ENCODE measurements at regions not wholly inside any gene's neighbourhood (a gene's known extent, or its start where the extent isn't known, plus 50 kb on each side); places are given as distances from the start of the nearest gene placed in this dataset.

- Histone ChIP-seq H3K4me3 (no peak overlapping the region), H3K27ac (no peak overlapping the region), H3K9me3 (no peaks in the 10 kb centered on the region), H3K27me3 (no peaks in the 10 kb centered on the region), H3K4me1 (no peaks in the 10 kb centered on the region), H3K36me3 (no peaks in the 10 kb centered on the region)
- TF ChIP-seq CTCF (IDR thresholded peaks at IDR 0.05), result no peak
- no peak for DNase-seq (ENCODE audit: low spot score)
These were observed 2215.5 kb downstream of the MAT2B start for GRCh38 chr5:165720901-165721300.

DNA sequence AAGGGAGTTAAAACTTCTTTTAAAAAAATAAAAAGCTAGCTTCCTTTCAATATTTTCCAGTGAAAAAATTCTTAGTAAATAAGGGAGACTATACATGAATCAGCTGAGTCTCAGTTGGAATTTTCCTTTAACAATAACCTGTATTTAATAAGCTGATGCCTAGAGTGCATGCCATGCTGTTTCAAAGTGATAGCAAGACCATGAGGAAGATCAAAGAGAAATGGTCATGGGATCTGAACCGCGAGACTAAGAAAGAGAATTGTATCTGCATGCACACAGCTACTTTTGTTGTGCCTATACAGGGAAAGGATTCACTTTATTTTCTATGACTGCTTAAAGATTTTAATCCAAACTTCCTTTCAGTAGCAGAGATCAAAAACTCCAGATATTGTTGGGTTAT is 2217.0 kb downstream of the MAT2B start:
- no peak for DNase-seq (ENCODE audit: low spot score)
- Histone ChIP-seq H3K4me3 (no peak overlapping the region), H3K9me3 (no peaks in the 10 kb centered on the region), H3K27me3 (no peaks in the 10 kb centered on the region), H3K27ac (no peak overlapping the region), H3K36me3 (no peaks in the 10 kb centered on the region), H3K4me1 (no peaks in the 10 kb centered on the region)
- no peak for TF ChIP-seq CTCF (IDR thresholded peaks at IDR 0.05)

DNA sequence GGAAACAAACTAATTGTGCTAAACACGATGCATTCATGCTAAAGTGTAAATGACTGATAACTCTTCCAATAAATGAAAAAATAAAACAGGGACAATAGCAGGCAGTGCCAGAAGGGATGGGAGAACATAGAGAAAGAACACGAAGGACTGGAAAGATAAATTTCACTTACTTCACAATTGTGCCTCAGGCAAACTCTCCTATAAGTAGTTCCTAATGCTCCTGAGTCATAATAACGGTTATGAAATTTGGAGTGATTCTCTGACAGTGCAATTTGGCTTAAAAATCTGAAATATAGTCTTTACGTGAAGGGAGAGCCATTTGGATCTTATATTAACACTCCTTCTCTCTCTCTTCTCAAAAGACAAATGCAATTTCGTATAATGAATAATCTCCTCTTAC is 2218.5 kb downstream of the MAT2B start:
- no peaks in the 10 kb centered on the region for H3K27me3 ChIP-seq
- no peak for TF ChIP-seq CTCF (IDR thresholded peaks at IDR 0.05)
- no peaks in the 10 kb centered on the region for H3K9me3 ChIP-seq
- no peak overlapping the region for H3K4me3 ChIP-seq
- DNase-seq (ENCODE audit: low spot score), result no peak
- no peaks in the 10 kb centered on the region for H3K4me1 ChIP-seq
- H3K36me3 ChIP-seq, result no peaks in the 10 kb centered on the region
- no peak overlapping the region for H3K27ac ChIP-seq

- no peak for TF ChIP-seq CTCF (IDR thresholded peaks at IDR 0.05)
- H3K9me3 ChIP-seq, result peaks cover 4 to 12% of the 10 kb centered on the region in 2 donors
- no peaks in the 10 kb centered on the region for H3K36me3 ChIP-seq
- H3K27me3 ChIP-seq, result no peaks in the 10 kb centered on the region
- H3K4me3 ChIP-seq, result no peak overlapping the region
- DNase-seq (ENCODE audit: low spot score), result no peak
- H3K4me1 ChIP-seq, result no peaks in the 10 kb centered on the region
- H3K27ac ChIP-seq, result no peak overlapping the region
These were observed 2223.0 kb downstream of the MAT2B start for GRCh38 chr5:165728425-165728824.

DNA sequence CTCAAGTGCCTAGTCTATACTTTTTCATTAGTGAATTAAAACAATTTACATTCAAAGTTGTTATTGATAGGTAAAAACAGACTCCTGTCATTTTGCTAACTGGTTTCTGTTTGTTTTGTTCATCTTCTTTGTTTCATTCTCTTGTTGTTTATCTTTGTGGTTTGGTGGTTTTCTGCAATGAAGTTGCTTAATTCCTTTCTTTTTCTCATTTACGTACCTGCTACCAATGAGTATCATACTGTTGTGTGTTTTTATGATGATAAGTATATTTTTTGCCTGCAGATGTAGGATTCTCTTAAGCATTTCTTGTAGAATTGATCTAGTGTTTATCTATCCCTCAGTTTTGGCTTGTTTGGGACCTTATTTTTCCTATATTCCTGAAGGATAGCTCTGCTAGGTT is 2230.0 kb downstream of the MAT2B start:
- peaks cover 4 to 30% of the 10 kb centered on the region in 2 donors for H3K9me3 ChIP-seq
- no peak overlapping the region for H3K27ac ChIP-seq
- no peaks in the 10 kb centered on the region for H3K36me3 ChIP-seq
- no peaks in the 10 kb centered on the region for H3K27me3 ChIP-seq
- no peak overlapping the region for H3K4me3 ChIP-seq
- TF ChIP-seq CTCF (IDR thresholded peaks at IDR 0.05), result no peak
- no peak for DNase-seq (ENCODE audit: low spot score)
- H3K4me1 ChIP-seq, result no peaks in the 10 kb centered on the region

GRCh38 chr5:165739079-165739741 is 2233.8 kb downstream of the MAT2B start:
- no peak for DNase-seq (ENCODE audit: low spot score)
- H3K36me3 ChIP-seq, result no peaks in the 10 kb centered on the region
- no peaks in the 10 kb centered on the region for H3K27me3 ChIP-seq
- H3K9me3 ChIP-seq, result peaks cover 0 to 14% of the 10 kb centered on the region in 2 donors
- TF ChIP-seq CTCF (IDR thresholded peaks at IDR 0.05), result no peak
- H3K27ac ChIP-seq, result no peak overlapping the region
- H3K4me3 ChIP-seq, result no peak overlapping the region
- H3K4me1 ChIP-seq, result no peaks in the 10 kb centered on the region
